ENCODE measurements at regions not wholly inside any gene's neighbourhood (a gene's known extent, or its start where the extent isn't known, plus 50 kb on each side); places are given as distances from the start of the nearest gene placed in this dataset.

DNA sequence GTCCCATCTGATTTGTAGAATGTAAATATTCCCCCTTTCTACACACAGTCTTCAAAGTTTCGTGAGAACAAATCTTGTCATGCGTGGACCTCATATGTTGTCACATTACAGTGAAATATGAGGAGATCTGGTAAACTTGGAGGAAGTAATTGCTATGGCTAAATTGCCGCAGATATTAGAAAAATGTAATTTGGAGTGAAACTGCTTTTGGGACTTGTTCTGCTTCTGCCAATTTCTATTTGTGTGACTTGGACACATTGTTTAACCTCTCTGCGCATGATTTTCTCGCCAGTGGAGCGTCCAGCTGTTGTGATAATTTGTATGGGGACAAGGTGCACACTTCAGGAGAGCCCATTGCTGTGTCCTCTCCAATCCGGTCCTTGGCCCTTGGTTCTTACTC is 693.1 kb upstream of the SLC10A2 start:
- H3K36me3 ChIP-seq (ENCODE audit: control insufficient read depth, low read length) = no peaks in the 10 kb centered on the region
- H3K79me2 ChIP-seq (ENCODE audit: control insufficient read depth, low read length) = no peaks in the 10 kb centered on the region
- TF ChIP-seq EZH2phosphoT487 (IDR thresholded peaks at IDR 0.05; ENCODE audit: borderline replicate concordance, low read length) = no peak
- TF ChIP-seq, protein P1, sequence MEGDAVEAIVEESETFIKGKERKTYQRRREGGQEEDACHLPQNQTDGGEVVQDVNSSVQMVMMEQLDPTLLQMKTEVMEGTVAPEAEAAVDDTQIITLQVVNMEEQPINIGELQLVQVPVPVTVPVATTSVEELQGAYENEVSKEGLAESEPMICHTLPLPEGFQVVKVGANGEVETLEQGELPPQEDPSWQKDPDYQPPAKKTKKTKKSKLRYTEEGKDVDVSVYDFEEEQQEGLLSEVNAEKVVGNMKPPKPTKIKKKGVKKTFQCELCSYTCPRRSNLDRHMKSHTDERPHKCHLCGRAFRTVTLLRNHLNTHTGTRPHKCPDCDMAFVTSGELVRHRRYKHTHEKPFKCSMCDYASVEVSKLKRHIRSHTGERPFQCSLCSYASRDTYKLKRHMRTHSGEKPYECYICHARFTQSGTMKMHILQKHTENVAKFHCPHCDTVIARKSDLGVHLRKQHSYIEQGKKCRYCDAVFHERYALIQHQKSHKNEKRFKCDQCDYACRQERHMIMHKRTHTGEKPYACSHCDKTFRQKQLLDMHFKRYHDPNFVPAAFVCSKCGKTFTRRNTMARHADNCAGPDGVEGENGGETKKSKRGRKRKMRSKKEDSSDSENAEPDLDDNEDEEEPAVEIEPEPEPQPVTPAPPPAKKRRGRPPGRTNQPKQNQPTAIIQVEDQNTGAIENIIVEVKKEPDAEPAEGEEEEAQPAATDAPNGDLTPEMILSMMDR (IDR thresholded peaks at IDR 0.05; ENCODE audit: low read depth, low read length, poor library complexity, severe bottlenecking) = no peak
- no peaks in the 10 kb centered on the region for H4K20me1 ChIP-seq (ENCODE audit: control insufficient read depth, insufficient read depth, low read depth, low read length)
- H3K27me3 ChIP-seq (ENCODE audit: control insufficient read depth, low read length) = no peaks in the 10 kb centered on the region
- no peaks in the 10 kb centered on the region for H3K9me3 ChIP-seq (ENCODE audit: control insufficient read depth, insufficient read depth, low read length)
- H3K9me2 ChIP-seq (replicated peaks; ENCODE audit: control insufficient read depth, low read length) = no peaks in the 10 kb centered on the region
- H3K4me1 ChIP-seq (ENCODE audit: control insufficient read depth, low read length) = no peaks in the 10 kb centered on the region
- no peak overlapping the region for H3K4me2 ChIP-seq (ENCODE audit: low read length)
- no peak overlapping the region for H3K4me3 ChIP-seq (ENCODE audit: low read length)
- no peak overlapping the region for H3K27ac ChIP-seq (ENCODE audit: low read depth, low read length)
- no peaks in the 10 kb centered on the region for H3F3A ChIP-seq (ENCODE audit: control insufficient read depth, insufficient read depth)

DNA sequence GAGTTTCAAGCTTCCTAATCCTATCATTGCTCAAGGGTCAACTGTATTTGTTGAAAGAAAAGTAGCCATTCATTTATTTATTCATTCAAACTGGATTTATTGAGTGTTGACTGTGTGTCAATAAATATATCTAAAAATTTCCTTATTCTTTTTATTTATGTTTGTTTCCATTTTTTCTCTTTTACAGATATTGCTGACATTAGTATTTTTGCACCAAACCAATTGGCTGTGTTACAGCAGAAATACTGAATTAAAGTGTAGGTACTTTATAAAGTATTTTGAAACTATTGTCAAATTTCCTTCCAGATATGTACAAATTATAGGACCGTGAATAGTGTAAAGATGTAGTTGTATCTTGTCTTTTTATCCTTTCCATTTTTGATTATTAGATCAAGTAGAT is 692.0 kb upstream of the SLC10A2 start:
- Histone ChIP-seq H3K27me3 (ENCODE audit: control insufficient read depth, low read length) (no peaks in the 10 kb centered on the region), H3K79me2 (ENCODE audit: control insufficient read depth, low read length) (no peaks in the 10 kb centered on the region), H4K20me1 (ENCODE audit: control insufficient read depth, insufficient read depth, low read depth, low read length) (no peaks in the 10 kb centered on the region), H3K4me1 (ENCODE audit: control insufficient read depth, low read length) (no peaks in the 10 kb centered on the region), H3K9me3 (ENCODE audit: control insufficient read depth, insufficient read depth, low read length) (no peaks in the 10 kb centered on the region), H3K4me3 (ENCODE audit: low read length) (no peak overlapping the region), H3K4me2 (ENCODE audit: low read length) (no peak overlapping the region), H3K36me3 (ENCODE audit: control insufficient read depth, low read length) (no peaks in the 10 kb centered on the region), H3F3A (ENCODE audit: control insufficient read depth, insufficient read depth) (no peaks in the 10 kb centered on the region), H3K9me2 (replicated peaks; ENCODE audit: control insufficient read depth, low read length) (no peaks in the 10 kb centered on the region), H3K27ac (ENCODE audit: low read depth, low read length) (no peak overlapping the region)
- TF ChIP-seq, protein P1 (IDR thresholded peaks at IDR 0.05; ENCODE audit: low read depth, low read length, poor library complexity, severe bottlenecking) = no peak
- no peak for TF ChIP-seq EZH2phosphoT487 (IDR thresholded peaks at IDR 0.05; ENCODE audit: borderline replicate concordance, low read length)

DNA sequence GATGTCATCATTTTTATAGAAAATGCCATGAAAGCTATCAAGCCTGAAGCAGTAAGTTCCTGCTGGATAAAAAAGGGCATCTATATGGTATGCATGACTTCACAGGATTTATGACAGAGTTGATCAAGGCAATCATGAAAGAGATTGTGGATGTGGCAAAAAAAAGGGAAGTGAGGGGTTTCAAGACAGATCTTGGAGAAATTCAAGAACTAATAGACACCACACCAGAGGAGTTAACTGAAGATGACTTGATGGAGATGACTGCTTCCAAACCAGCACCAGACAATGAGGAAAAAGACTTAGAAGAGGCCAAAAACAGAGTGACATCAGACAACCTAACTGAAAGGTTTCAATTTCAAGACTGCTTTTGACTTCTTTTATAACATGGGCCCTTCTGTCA is 691.1 kb upstream of the SLC10A2 start:
- Histone ChIP-seq H3K9me2 (replicated peaks; ENCODE audit: control insufficient read depth, low read length) (no peaks in the 10 kb centered on the region), H3K4me1 (ENCODE audit: control insufficient read depth, low read length) (no peaks in the 10 kb centered on the region), H4K20me1 (ENCODE audit: control insufficient read depth, insufficient read depth, low read depth, low read length) (no peaks in the 10 kb centered on the region), H3F3A (ENCODE audit: control insufficient read depth, insufficient read depth) (no peaks in the 10 kb centered on the region), H3K79me2 (ENCODE audit: control insufficient read depth, low read length) (no peaks in the 10 kb centered on the region), H3K4me2 (ENCODE audit: low read length) (no peak overlapping the region), H3K27ac (ENCODE audit: low read depth, low read length) (no peak overlapping the region), H3K9me3 (ENCODE audit: control insufficient read depth, insufficient read depth, low read length) (no peaks in the 10 kb centered on the region), H3K36me3 (ENCODE audit: control insufficient read depth, low read length) (no peaks in the 10 kb centered on the region), H3K4me3 (ENCODE audit: low read length) (no peak overlapping the region), H3K27me3 (ENCODE audit: control insufficient read depth, low read length) (no peaks in the 10 kb centered on the region)
- TF ChIP-seq, protein P1 (IDR thresholded peaks at IDR 0.05; ENCODE audit: low read depth, low read length, poor library complexity, severe bottlenecking) = no peak
- no peak for TF ChIP-seq EZH2phosphoT487 (IDR thresholded peaks at IDR 0.05; ENCODE audit: borderline replicate concordance, low read length)

DNA sequence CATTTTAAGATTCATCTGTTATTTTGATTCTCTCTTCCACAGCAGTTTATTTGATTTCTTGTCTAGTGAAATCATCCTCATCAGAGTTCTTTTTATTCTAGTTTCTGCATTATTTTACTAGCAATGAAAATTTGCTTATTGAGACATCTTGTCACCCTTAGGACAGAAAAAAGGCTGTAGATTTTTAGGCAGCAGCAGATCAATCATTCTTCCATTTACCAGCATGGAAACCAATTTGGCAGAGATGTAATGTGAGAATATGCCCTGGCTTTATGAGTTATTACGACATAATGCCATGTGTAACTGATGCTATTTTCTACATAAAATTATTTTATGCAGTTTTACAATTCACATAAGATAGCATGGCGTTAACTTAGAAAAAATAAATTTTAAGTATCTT is 688.6 kb upstream of the SLC10A2 start:
- Histone ChIP-seq H3K9me3 (ENCODE audit: control insufficient read depth, insufficient read depth, low read length) (no peaks in the 10 kb centered on the region), H3F3A (ENCODE audit: control insufficient read depth, insufficient read depth) (no peaks in the 10 kb centered on the region), H3K4me3 (ENCODE audit: low read length) (no peak overlapping the region), H3K36me3 (ENCODE audit: control insufficient read depth, low read length) (no peaks in the 10 kb centered on the region), H3K4me1 (ENCODE audit: control insufficient read depth, low read length) (no peaks in the 10 kb centered on the region), H4K20me1 (ENCODE audit: control insufficient read depth, insufficient read depth, low read depth, low read length) (no peaks in the 10 kb centered on the region), H3K27me3 (ENCODE audit: control insufficient read depth, low read length) (no peaks in the 10 kb centered on the region), H3K27ac (ENCODE audit: low read depth, low read length) (no peak overlapping the region), H3K4me2 (ENCODE audit: low read length) (no peak overlapping the region), H3K9me2 (replicated peaks; ENCODE audit: control insufficient read depth, low read length) (no peaks in the 10 kb centered on the region; the same call in 1 of the 2 replicates), H3K79me2 (ENCODE audit: control insufficient read depth, low read length) (no peaks in the 10 kb centered on the region)
- no peak for TF ChIP-seq EZH2phosphoT487 (IDR thresholded peaks at IDR 0.05; ENCODE audit: borderline replicate concordance, low read length)
- TF ChIP-seq, protein P1 (IDR thresholded peaks at IDR 0.05; ENCODE audit: low read depth, low read length, poor library complexity, severe bottlenecking) = no peak
